Activated CD4-positive, alpha-beta T cell treated with anti-CD3 and anti-CD28 coated beads, Interleukin-10, Interleukin-2, amounts not matched to agents 100 ng/mL and 50 ng/mL, durations not matched to agents 16 hours and 8 hours (primary cell): ENCODE measurements at regions not wholly inside any gene's neighbourhood (a gene's known extent, or its start where the extent isn't known, plus 50 kb on each side); places are given as distances from the start of the nearest gene placed in this dataset.
"Not testable (repeated sequence)": the region's sequence is repeated elsewhere in the genome, so short reads cannot be mapped to it uniquely, and the experiment has no call there.

Experiments
- DNase-seq: peaks from one replicate; pipeline ENCODE4 v3.0.0-alpha.2; 2020

DNA sequence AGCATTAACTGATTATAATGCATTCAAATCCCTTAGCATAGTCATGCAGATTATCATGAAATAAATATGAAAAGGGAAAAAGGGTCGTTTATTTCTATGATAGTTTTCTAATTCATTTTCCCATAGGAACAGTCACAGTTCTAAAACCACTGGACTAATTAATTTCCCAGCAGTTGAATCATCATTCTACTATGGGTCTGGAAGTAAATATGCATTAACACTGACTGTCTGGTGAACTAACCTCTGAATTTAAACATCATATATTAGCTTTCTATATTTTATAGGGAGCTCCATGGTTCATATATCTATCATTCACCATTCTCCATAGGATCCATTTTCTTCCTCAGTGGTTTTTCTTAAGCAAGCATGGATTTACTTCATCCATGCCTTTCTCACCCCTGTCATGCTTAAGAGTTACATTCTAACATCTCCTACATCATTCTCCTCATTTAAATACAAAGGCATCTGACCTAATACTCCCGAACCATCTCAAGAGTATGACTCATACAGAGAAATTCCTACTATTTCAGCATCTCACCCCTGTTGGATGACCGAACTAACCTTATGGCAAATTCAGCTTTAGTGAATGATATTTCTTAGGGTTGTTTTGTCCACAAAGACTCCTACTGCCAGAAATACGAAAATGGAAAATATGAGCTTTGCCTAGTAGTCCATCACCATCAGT is 198.7 kb upstream of the ADAMTS3 start:
- no peak for DNase-seq

DNA sequence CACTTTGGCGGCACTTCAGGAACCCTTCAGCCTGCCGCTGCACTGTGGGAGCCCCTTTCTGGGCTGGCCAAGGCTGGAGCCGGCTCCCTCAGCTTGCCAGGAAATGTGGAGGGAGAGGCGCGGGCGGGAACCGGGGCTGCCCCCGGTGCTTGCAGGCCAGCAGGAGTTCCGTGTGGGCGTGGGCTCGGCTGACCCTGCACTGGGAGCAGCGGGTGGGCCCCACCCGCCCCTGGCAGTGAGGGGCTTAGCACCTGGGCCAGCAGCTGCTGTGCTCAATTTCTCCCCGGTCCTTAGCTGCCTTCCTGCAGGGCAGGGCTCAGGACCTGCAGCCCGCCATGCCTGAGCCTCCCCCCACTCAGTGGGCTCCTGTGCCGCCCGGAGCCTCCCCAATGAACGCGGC is 196.8 kb upstream of the ADAMTS3 start:
- not testable (repeated sequence) for DNase-seq

DNA sequence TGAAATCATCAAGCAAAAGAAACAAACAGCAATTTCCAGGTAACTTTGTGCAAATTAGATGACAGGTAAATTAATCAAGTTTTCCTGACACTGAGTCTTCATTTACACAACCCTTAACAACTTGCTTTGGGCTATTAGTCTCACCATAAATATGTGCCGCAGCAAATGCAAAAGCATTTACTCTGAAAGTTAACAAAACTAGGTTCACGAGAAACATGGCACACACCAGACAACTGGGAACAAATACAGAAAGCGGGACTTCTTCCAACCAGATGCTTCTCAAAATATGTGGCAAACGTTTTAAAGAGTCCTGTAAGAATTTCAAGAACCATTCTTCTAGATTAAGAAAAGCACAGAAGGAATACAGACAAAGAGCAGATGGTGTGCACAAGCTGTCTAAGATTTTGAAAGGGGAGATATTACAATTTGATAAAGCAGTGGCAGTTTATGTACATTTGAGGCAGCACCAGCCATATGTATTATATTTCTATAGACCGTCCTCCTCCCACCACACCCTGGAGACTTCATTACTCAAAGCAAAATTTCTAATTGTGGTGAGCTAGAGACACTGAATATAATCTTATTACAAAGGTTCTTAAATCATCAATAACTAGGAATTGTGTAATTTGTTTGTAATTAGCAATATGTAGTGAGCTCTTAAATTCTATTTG is 192.5 kb upstream of the ADAMTS3 start:
- DNase-seq: no peak

DNA sequence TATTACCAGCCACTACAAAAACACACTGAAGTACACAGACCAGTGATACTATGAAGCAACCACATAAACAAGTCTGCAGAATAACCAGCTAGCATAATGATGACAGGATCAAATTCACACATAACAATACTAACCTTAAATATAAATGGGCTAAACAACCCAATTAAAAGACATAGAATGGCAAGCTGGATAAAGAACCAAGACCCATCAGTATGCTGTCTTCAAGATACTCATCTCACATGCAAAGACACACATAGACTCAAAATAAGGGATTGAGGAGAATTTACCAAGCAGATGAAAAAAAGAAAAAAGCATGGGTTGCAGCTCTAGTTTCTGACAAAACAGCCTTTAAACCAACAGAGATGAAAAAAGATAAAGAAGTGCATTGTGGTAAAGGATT is 184.4 kb upstream of the ADAMTS3 start:
- DNase-seq: not testable (repeated sequence)

DNA sequence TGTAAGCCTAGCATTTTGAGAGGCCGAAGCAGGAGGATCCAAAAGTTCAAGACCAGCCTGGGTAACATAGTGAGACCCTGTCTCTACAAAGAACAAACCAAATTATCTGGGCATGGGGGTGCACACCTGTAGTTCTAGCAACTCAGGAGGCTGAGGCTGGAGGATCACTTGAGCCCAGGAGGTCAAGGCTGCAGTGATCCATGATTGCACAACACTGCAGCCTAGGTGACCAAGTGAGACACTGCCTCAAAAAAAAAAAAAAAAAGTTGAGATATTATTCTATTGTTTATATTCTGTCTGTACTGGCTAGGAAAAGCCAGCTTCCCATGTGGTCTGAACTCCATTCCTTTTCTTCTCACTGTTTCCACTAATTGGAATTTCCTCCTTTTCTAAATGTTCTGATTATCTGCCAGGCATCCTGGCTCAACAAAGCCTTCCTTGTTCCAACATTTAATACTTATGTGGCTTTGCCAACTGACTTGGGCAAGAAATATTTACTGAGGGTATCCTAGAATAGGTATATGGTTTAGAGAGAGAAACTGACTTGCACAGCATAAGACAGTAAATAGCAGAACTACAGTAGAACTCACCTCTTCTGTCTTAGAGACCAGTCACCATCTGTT is 175.2 kb upstream of the ADAMTS3 start:
- DNase-seq: no peak

- DNase-seq: no peak
Observed at GRCh38 chr4:72743078-72743477, 174.1 kb upstream of the ADAMTS3 start.

GRCh38 chr4:72715299-72715698 is 146.3 kb upstream of the ADAMTS3 start:
- DNase-seq: no peak

DNA sequence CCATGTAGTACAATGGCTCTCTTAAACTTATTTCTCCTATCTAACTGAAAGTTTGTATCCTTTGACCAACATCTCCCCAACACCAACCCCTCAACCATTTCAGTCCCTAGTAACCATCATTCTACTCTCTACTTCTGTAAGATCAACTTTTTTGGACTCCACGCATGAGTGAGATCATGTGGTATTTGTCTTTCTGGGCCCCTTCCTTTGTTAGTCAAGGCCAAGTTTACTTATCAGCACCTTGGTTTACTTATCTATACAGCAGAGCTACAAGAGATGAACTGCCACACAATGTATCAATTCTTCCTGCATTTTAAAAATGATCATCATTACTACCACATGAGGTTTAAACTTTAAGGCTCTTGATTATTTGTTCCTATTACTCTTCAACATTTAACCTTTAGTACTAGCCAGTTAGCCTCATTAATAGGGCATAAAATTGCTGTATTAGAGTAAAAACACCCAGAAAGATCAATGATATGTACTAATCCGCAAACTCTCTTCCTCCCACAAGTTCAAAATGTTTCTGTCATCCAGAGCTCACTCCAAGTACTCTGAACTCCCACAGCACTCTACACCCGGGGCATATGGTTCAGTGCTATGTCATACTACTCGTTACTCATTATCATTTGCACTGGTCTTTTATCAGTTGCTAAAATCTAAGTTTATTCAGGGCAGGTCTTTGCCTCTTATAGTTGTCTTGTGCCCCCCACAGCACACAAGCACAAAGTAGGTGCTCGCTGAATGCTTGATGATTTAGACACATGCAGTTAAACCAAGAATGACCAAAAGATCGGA is 145.7 kb upstream of the ADAMTS3 start:
- no peak for DNase-seq

- DNase-seq: no peak
Observed at GRCh38 chr4:72712997-72713396, 144.0 kb upstream of the ADAMTS3 start.

DNA sequence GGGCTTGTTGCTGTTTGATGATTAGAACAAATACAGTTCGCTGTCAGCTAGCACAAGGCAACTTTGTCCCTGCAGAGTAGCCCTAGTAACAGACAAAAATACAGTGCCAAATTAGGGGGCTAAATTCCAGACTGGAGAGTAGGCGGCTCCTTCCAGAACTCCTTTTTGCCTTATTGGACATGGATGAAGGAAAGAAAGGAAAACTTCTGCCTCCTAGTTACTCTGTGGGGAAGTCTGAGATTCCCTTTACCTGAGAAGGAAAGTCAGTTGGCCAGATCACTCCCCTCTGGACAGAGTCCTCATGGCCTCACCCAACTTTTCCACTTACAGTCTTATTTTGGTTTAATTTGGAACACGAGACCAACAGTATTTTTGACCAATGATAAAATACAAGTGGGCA is 140.5 kb upstream of the ADAMTS3 start:
- DNase-seq: no peak

DNA sequence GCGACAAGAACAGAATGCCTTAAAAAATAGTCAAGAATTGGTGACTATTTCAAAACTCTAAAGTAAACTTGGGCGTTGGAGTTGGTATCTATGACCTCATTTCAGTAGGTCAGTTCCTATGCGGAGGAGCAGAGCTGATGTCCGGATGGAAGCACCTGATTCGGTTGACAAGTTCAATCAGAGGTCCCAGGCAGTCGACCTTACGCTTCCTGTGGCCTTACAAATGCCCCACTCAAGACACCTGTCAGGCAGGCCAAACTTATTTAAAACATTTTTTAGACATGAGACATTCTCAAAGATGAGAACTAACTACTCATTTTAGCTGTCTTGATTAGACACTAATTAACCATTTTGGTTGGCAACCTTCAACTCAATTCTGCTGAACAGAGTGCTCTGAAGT is 137.7 kb upstream of the ADAMTS3 start:
- no peak for DNase-seq

- not testable (repeated sequence) for DNase-seq
Observed at GRCh38 chr4:72704925-72705640, 136.1 kb upstream of the ADAMTS3 start.

GRCh38 chr4:72702948-72703347 is 133.9 kb upstream of the ADAMTS3 start:
- DNase-seq: no peak

GRCh38 chr4:72701987-72702819 is 133.2 kb upstream of the ADAMTS3 start:
- DNase-seq: peak; percentile 50

- DNase-seq: no peak
Observed at GRCh38 chr4:72690771-72691170, 121.8 kb upstream of the ADAMTS3 start.

DNA sequence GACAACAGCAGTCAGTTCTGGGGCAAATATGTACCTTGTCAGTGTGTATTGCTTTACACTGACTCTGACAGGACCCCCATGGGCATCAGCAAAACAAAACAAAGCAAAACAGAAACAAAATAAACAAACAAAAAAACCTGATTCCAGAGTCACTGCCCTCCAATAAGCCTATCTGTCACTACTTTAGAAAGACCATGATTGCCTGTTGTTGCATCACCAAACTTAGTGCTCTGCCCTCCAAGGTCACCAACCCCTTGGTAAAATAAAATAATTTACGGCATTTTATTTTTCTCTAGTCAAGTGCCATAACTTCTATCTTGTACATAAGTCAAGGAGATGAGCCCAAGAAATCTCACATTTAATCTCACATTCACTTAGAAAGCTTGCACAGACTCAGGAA is 120.9 kb upstream of the ADAMTS3 start:
- no peak for DNase-seq

- not testable (repeated sequence) for DNase-seq
Observed at GRCh38 chr4:72686390-72686789, 117.4 kb upstream of the ADAMTS3 start.

DNA sequence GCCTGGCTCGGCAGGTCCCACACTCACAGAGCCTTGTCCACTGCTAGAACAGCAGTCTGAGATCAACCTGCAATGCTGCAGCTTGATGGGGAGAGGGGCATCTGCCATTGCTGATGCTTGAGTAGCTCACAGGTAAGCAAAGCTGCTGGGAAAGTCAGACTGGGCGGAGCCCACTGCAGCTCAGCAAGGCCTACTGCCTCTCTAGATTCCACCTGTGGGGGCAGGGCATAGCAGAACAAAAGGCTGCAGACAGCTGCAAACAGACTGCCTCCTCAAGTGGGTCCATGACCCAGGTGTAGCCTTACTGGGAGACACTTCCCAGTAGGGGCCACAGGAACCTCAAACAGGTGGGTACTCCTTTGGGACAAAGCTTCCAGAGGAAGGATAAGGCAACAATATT is 110.6 kb upstream of the ADAMTS3 start:
- no peak for DNase-seq

DNA sequence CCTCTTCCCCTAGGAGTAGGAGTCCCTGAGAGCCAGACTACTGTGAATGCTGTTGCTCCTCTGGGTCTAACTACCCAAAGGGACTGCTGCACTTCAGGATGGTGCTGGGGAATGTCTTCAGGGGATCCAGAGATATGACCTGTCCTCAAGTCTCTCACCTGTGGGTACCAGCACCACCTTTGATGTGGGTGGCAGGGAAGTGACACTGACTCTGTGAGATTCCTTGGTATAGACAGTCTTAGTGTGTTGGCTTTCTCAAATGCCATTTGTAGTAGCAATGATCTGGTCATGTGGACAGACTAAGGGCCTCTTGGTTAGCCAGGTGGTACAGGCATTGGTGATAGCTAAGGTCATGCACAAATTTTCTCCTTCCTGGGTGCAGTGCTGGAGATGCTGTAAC is 108.9 kb upstream of the ADAMTS3 start:
- DNase-seq: no peak

GRCh38 chr4:72677265-72677664 is 108.2 kb upstream of the ADAMTS3 start:
- DNase-seq: no peak

DNA sequence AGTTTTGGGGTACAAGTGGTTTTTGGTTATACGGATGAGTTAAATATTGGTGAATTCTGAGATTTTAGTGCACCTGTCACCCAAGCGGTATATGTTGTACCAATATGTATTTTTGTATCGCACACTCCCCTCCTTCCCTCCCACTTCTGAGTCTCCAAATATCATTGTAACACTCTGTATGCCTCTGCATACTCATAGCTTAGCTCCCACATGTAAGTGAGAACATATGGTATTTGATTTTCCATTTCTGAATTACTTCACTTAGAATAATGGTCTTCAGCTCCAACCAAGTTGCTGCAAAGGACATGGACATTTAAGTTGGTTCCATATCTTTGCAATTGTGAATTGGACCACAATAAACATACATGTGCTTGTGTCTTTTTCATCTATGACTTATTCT is 103.0 kb upstream of the ADAMTS3 start:
- no peak for DNase-seq

DNA sequence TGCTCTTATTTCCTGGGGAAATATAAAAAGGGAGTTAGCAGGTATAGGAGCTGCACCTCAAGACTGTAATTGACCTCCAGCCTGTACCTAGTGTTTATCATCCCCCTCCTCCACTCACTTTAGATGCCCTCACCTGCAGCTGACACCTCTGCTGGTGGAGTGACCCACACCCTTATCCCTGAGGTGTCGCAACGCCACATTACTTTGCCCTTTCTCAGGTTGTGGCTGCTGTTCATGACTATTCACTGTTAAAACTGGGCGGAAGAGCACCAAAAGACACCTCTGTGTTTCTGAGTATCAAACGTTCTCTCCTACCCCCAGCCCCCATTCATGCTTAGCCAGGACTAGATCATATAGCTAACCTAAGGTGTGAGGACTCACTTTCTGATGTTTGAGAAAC is 101.5 kb upstream of the ADAMTS3 start:
- DNase-seq: no peak
